ENCODE measurements at regions not wholly inside any gene's neighbourhood (a gene's known extent, or its start where the extent isn't known, plus 50 kb on each side); places are given as distances from the start of the nearest gene placed in this dataset.
"Not testable (repeated sequence)": the region's sequence is repeated elsewhere in the genome, so short reads cannot be mapped to it uniquely, and the experiment has no call there.

GRCh38 chr4:3967204-3967603 lies 201.0 kb downstream of the ADRA2C start:
- not testable (repeated sequence) for DNase-seq

GRCh38 chr4:3972626-3973025 lies 206.4 kb downstream of the ADRA2C start:
- DNase-seq = not testable (repeated sequence)

GRCh38 chr4:3973581-3974200 lies 207.5 kb downstream of the ADRA2C start:
- not testable (repeated sequence) for DNase-seq

GRCh38 chr4:3983518-3984125 lies 217.4 kb downstream of the ADRA2C start:
- not testable (repeated sequence) for DNase-seq

- DNase-seq = not testable (repeated sequence)
Observed at GRCh38 chr4:3984796-3985195, 218.6 kb downstream of the ADRA2C start.

GRCh38 chr4:3986412-3986811 lies 220.2 kb downstream of the ADRA2C start:
- not testable (repeated sequence) for DNase-seq

GRCh38 chr4:3997386-3997785 lies 229.3 kb downstream of the OTOP1 start:
- DNase-seq = not testable (repeated sequence)

- not testable (repeated sequence) for DNase-seq
Observed at GRCh38 chr4:4004036-4004435, 222.7 kb downstream of the OTOP1 start.

GRCh38 chr4:4004702-4005101 lies 222.0 kb downstream of the OTOP1 start:
- DNase-seq = not testable (repeated sequence)

GRCh38 chr4:4006356-4006755 lies 220.4 kb downstream of the OTOP1 start:
- not testable (repeated sequence) for DNase-seq

GRCh38 chr4:4019071-4019470 lies 207.7 kb downstream of the OTOP1 start:
- DNase-seq = not testable (repeated sequence)

- DNase-seq = not testable (repeated sequence)
Observed at GRCh38 chr4:4021161-4021560, 205.6 kb downstream of the OTOP1 start.

GRCh38 chr4:4026708-4027107 lies 200.0 kb downstream of the OTOP1 start:
- DNase-seq = not testable (repeated sequence)

GRCh38 chr4:4028752-4029151 lies 198.0 kb downstream of the OTOP1 start:
- not testable (repeated sequence) for DNase-seq

- not testable (repeated sequence) for DNase-seq
Observed at GRCh38 chr4:4030509-4030908, 196.2 kb downstream of the OTOP1 start.

- DNase-seq = not testable (repeated sequence)
Observed at GRCh38 chr4:4031446-4032135, 195.1 kb downstream of the OTOP1 start.

- DNase-seq = not testable (repeated sequence)
Observed at GRCh38 chr4:4032364-4032763, 194.4 kb downstream of the OTOP1 start.

GRCh38 chr4:4032801-4033605 lies 193.7 kb downstream of the OTOP1 start:
- not testable (repeated sequence) for DNase-seq

GRCh38 chr4:4037399-4038138 lies 189.2 kb downstream of the OTOP1 start:
- DNase-seq = not testable (repeated sequence)

- DNase-seq = not testable (repeated sequence)
Observed at GRCh38 chr4:4045823-4046222, 180.9 kb downstream of the OTOP1 start.

GRCh38 chr4:4046686-4047085 lies 180.0 kb downstream of the OTOP1 start:
- not testable (repeated sequence) for DNase-seq

- DNase-seq = not testable (repeated sequence)
Observed at GRCh38 chr4:4047202-4047601, 179.5 kb downstream of the OTOP1 start.
